Upper lobe of right lung (tissue), 1 donor: ENCODE measurements at regions not wholly inside any gene's neighbourhood (a gene's known extent, or its start where the extent isn't known, plus 50 kb on each side); places are given as distances from the start of the nearest gene placed in this dataset.

ENCODE experiments used
- ATAC-seq: fragments of 200-7000 bp; cut with Tn5 transposase; one replicate; pipeline ENCODE4 v1.9.1; 2020; ENCODE audit warnings: mild to moderate bottlenecking, moderate library complexity
- DNase-seq: peaks from one replicate; pipeline ENCODE4 v3.0.0-alpha.2; 2020
- H3K27ac ChIP-seq: fragments of 200-600 bp; one replicate; pipeline ENCODE4 v1.8.0; 2022
- H3K27me3 ChIP-seq: fragments of 200-600 bp; one replicate; pipeline ENCODE4 v1.8.0; 2022; ENCODE audit warnings: mild to moderate bottlenecking
- H3K36me3 ChIP-seq: fragments of 200-600 bp; one replicate; pipeline ENCODE4 v1.8.0; 2022
- H3K4me1 ChIP-seq: fragments of 200-600 bp; one replicate; pipeline ENCODE4 v1.8.0; 2022
- H3K4me3 ChIP-seq: fragments of 200-600 bp; one replicate; pipeline ENCODE4 v1.8.0; 2022; ENCODE audit warnings: mild to moderate bottlenecking
- H3K9me3 ChIP-seq: fragments of 200-600 bp; one replicate; pipeline ENCODE4 v1.8.0; 2022
- intact Hi-C: fragments of 100-400 bp; cut with DNase I; formaldehyde crosslinking; loops from one replicate; pipeline ENCODE4 v1.11.0; 2022
- TF ChIP-seq, protein P1 (sequence below): fragments of 200-600 bp; IDR thresholded peaks from one replicate; pipeline ENCODE4 v1.8.0; 2022; ENCODE audit warnings: antibody characterized with exemption
- donor health status: DM: no; HTN: yes; CAD: no; lungs with severe emphysema.

DNA sequence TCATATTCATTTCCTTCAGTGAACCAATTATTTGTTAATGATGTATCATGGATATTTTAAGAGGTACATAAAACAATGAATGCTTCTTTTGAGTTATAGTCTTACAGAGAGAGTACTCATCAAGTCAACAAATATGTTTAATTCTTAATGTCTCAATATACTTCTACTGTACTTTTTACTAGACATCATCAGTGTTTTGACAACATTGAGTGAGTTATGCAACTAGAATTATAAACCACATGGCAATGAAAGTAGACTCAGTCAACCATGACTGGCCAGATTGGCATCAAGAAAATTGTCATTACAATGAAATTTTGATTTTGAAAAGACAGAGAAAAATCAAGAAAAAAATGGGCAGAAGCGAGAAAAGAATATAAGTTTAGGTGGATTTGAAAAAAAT, 1248.1 kb upstream of the CDH18 start:
- no peak for DNase-seq
- intact Hi-C loops = no loop called here
- no peaks in the 10 kb centered on the region for H3K27me3 ChIP-seq
- no peaks in the 10 kb centered on the region for H3K9me3 ChIP-seq
- TF ChIP-seq, protein P1, sequence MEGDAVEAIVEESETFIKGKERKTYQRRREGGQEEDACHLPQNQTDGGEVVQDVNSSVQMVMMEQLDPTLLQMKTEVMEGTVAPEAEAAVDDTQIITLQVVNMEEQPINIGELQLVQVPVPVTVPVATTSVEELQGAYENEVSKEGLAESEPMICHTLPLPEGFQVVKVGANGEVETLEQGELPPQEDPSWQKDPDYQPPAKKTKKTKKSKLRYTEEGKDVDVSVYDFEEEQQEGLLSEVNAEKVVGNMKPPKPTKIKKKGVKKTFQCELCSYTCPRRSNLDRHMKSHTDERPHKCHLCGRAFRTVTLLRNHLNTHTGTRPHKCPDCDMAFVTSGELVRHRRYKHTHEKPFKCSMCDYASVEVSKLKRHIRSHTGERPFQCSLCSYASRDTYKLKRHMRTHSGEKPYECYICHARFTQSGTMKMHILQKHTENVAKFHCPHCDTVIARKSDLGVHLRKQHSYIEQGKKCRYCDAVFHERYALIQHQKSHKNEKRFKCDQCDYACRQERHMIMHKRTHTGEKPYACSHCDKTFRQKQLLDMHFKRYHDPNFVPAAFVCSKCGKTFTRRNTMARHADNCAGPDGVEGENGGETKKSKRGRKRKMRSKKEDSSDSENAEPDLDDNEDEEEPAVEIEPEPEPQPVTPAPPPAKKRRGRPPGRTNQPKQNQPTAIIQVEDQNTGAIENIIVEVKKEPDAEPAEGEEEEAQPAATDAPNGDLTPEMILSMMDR = no peak
- no peaks in the 10 kb centered on the region for H3K4me1 ChIP-seq
- H3K27ac ChIP-seq = no peak overlapping the region
- ATAC-seq = no peak
- no peak overlapping the region for H3K4me3 ChIP-seq
- H3K36me3 ChIP-seq = no peaks in the 10 kb centered on the region

DNA sequence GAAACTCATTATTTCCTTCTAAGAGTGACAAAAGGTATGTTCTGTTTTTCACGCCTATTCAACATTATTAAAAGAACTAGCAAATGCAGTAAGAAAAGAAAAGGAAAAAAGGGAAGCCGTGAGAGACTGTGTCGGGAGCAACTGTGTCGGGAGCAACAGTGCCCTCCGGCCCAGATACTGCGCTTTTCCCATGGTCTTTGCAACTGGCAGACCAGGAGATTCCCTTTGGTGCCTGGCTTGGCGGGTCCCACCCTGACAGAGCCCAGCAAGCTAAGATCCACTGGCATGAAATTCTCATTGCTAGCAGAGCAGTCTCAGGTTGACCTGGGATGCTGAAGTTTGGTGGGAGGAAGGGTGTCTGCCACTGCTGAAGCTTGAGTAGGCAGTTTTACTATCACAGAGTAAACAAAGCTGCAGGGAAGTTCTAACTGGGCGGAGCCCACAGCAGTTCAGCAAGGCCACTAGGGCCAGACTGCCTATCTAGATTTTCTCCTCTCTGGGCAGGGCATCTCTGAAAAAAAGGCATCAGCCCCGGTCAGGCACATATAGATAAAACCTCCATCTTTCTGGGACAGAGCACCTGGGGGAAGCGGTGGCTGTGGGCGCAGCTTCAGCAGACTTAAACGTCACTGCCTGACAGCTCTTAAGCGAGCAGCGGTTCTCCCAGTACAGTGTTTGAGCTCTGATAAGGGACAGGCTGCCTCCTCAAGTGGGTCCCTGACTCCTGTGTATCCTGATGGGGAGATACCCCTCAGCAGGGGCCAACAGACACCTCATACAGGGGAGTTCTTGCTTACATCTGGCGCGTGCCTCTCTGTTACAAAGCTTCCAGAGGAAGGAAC, 1237.4 kb upstream of the CDH18 start:
- TF ChIP-seq, protein P1 = no peak
- Histone ChIP-seq H3K27me3 (no peaks in the 10 kb centered on the region), H3K4me3 (no peak overlapping the region), H3K4me1 (no peaks in the 10 kb centered on the region), H3K27ac (no peak overlapping the region), H3K9me3 (no peaks in the 10 kb centered on the region), H3K36me3 (no peaks in the 10 kb centered on the region)
- intact Hi-C loops = no loop called here
- ATAC-seq (no peak), DNase-seq (no peak)

DNA sequence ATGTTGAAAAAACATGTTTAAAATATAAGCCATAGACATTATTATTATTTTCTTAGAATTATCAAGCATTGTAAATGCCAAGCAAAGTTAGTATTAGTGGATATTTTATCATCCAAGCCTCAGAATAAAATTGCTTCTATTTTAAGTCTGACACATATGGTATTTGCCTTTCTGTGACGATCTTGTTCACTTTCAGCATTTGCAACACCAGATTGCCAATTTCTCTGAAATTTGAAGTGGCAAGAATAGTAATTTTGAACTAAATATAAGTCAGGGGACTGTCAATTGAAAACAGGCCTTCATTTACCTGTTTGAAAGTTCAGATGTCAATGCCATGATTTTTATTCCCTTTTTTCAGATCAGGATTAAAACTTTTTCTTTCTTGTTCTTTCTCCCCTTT, 1233.6 kb upstream of the CDH18 start:
- Histone ChIP-seq H3K36me3 (no peaks in the 10 kb centered on the region), H3K4me3 (no peak overlapping the region), H3K27ac (no peak overlapping the region), H3K27me3 (no peaks in the 10 kb centered on the region), H3K9me3 (no peaks in the 10 kb centered on the region), H3K4me1 (no peaks in the 10 kb centered on the region)
- no peak for ATAC-seq
- intact Hi-C loops = no loop called here
- TF ChIP-seq, protein P1 = no peak
- DNase-seq = no peak

DNA sequence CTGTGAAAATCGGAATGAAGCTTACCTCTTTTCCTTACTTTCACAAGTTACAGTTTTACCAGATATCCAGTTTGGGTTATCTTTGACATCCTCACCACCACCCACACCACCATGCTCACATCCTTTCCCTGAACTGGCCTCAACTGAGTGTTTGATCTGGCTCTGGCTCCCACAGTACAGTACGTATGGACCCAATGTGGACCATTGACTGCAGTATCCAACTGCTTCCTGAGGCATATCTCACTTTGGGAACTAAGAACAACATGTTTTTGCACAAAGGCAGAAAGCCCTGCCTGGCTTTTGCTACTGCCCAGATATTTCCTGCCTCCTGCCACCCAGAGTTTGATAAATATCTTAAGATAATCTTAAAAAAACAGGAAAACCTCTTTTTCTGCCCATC, 1232.0 kb upstream of the CDH18 start:
- no peak for DNase-seq
- Histone ChIP-seq H3K36me3 (no peaks in the 10 kb centered on the region), H3K27ac (no peak overlapping the region), H3K4me1 (no peaks in the 10 kb centered on the region), H3K9me3 (no peaks in the 10 kb centered on the region), H3K4me3 (no peak overlapping the region), H3K27me3 (no peaks in the 10 kb centered on the region)
- intact Hi-C loops = no loop called here
- TF ChIP-seq, protein P1 = no peak
- ATAC-seq = no peak

DNA sequence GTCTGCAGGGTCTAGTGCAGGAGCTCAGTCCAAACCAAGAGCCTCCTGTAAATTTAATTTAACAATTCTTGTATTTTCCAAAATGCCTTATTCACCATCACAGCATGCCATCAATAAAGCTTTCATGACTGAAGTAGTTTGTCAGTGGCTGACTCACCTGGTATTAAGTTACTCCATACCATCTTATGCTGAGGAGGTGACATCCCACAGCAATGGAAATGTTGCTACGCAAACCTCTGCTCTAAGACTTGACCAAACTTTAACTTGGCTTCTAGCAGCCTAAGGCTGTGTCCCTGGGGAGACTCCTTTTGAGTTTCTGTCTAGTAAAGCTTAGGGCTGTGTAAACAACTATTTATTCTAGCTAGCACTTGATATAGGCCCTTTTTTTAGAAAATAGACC, 1231.3 kb upstream of the CDH18 start:
- Histone ChIP-seq H3K9me3 (no peaks in the 10 kb centered on the region), H3K4me1 (no peaks in the 10 kb centered on the region), H3K27ac (no peak overlapping the region), H3K27me3 (no peaks in the 10 kb centered on the region), H3K4me3 (no peak overlapping the region), H3K36me3 (no peaks in the 10 kb centered on the region)
- intact Hi-C loops = no loop called here
- TF ChIP-seq, protein P1 = no peak
- ATAC-seq = no peak
- DNase-seq = no peak
